Activated T-cell treated with anti-CD3 and anti-CD28 coated beads, Interleukin-2, amount 50 U/mL, for 4 hours (primary cell): ENCODE measurements at regions not wholly inside any gene's neighbourhood (a gene's known extent, or its start where the extent isn't known, plus 50 kb on each side); places are given as distances from the start of the nearest gene placed in this dataset.

Experiments
- ATAC-seq, 2 donors: fragments of 200-7000 bp; cut with Tn5 transposase; one replicate each; pipeline ENCODE4 v1.10.0; 2021
- DNase-seq: peaks from one replicate; pipeline ENCODE4 v3.0.0-alpha.2; 2020
- H3K27me3 Mint-ChIP-seq: one replicate; pipeline ENCODE4 v1.8.0; 2021; ENCODE audit warnings: low read depth, mixed read lengths
- H3K36me3 Mint-ChIP-seq: one replicate; pipeline ENCODE4 v1.8.0; 2022; ENCODE audit warnings: mixed read lengths; ENCODE audit not compliant: insufficient read depth
- H3K4me1 Mint-ChIP-seq: one replicate; pipeline ENCODE4 v1.8.0; 2021; ENCODE audit warnings: low read depth, mixed read lengths
- H3K4me3 Mint-ChIP-seq: one replicate; pipeline ENCODE4 v1.8.0; 2021; ENCODE audit warnings: mild to moderate bottlenecking, moderate library complexity, mixed read lengths
- H3K9me3 Mint-ChIP-seq: one replicate; pipeline ENCODE4 v1.8.0; 2021; ENCODE audit warnings: mixed read lengths

DNA sequence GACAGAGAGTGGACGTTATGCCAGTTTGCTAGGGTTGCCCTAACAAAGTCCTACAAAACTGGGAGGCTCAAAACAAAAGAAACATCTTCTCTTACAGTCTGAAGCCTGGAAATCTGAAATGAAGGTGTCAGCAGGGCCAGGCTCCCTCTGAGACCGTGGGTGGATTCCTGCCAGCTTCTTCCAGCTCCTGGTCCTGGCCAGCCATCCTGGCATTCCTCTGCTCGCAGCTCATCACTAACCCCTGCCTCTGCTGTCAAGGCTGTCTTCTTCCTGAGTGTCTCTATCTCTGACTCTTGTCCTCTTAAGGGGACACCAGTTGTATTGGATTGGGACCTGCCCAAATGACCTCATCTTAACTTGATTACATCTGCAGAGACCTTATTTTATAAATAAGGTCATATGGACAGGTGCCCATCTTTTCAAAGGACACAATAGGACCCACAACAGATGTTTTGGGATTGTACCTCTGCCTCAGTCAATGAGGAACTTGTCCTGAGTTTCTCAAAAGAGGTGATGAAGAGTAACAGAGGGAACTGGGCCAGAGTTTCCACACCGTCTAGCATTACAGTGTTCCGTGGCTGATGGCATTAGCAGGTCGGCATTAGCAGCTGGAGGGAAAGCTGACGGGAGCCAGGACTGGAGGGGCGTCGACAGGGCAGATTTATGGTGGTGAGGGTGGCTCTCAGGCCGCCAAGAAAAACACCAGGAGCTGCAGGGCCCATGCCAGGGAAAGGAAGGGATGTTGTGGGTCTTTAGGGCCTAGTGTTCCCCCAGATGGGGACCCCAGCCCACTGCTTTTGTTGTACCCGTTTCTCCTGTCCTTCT lies 157.3 kb downstream of the TBXT start:
- Mint-ChIP-seq H3K4me3 (no peak overlapping the region), H3K4me1 (peaks cover 2% of the 10 kb centered on the region), H3K9me3 (no peaks in the 10 kb centered on the region), H3K27me3 (peaks cover 53% of the 10 kb centered on the region), H3K36me3 (peaks cover 2% of the 10 kb centered on the region)
- ATAC-seq (no peak), DNase-seq (no peak)

DNA sequence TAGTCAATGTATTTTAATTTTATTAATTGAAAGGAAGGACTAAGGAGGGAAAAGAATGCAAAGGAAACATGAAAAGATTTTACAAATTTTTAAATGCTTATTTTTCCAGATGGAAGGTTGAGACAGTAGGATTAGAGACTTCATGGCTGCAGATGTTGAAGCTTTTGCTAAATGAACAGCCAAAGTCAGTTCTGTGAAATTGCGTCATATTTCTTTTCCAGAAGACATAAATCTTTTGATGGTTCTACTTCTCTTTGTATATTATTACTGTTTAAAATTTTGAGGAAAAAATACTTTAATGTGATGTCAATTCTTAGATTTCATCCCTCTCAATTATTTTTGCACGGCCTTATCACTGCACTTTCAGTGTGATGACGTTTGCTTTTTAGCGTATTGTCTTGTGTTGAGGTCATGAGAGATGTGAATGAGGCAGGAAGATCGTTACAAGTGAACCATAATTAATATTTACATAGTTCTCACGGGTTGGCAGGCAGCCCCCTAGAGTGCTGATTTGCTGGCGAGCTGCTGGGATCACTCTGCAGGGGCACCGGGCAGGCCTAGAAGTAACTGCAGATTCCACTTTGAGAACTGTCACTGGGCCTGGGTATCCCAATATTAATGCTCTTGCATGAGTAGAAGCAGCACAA lies 158.1 kb downstream of the TBXT start:
- H3K36me3 Mint-ChIP-seq = peaks cover 2% of the 10 kb centered on the region
- H3K4me1 Mint-ChIP-seq = peaks cover 2% of the 10 kb centered on the region
- DNase-seq (no peak), ATAC-seq (no peak)
- H3K4me3 Mint-ChIP-seq = no peak overlapping the region
- H3K9me3 Mint-ChIP-seq = no peaks in the 10 kb centered on the region
- H3K27me3 Mint-ChIP-seq = peaks cover 61% of the 10 kb centered on the region

DNA sequence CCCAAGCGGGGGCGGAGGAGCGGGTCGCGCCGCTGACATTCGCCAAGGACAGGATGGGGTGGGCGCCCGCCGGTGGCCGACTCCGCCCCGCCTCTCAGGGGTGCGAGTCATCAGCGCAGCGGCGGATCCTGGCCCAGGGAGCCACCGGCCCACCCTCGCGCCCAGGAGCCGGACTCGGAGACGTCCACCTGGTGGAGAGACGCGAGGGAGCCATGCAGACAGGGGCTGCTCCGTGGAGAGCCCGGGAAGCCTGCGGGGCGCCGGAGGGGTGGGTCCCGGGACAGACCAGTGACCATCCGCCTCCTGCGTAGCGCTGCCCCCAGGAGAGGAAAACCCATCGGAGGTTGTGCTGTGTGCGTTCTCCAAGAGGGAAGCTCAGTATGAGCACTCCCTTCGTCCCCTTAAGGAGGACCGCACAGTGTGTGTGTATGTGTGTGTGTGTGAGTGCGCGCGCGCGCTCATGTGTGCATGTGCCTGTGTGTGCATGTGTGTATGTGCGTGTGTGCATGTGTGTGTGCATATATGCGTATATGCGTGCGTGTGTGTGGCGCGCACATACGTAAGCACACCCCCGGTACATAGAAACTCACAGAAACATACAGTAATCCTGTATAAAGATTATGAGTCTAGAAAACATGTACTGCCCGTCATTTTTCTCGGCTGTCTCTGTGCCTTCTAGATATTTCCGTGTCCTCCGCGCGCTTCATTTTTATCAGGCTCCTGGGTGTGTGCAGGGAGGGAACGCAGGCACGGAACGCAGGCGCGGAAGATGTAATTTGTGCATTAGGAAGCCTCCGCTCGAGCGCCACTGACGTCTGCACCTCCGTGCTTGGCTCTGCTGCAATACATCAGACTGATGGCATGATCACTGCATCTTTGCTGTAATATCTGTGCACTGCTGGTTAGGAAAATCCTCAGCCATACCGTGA lies 158.9 kb downstream of the TBXT start:
- DNase-seq (no peak), ATAC-seq (peak in 1 of 2 donors; percentile 23)
- H3K9me3 Mint-ChIP-seq = no peaks in the 10 kb centered on the region
- H3K36me3 Mint-ChIP-seq = peaks cover 2% of the 10 kb centered on the region
- peaks cover 2% of the 10 kb centered on the region for H3K4me1 Mint-ChIP-seq
- H3K27me3 Mint-ChIP-seq = peaks cover 65% of the 10 kb centered on the region
- no peak overlapping the region for H3K4me3 Mint-ChIP-seq

DNA sequence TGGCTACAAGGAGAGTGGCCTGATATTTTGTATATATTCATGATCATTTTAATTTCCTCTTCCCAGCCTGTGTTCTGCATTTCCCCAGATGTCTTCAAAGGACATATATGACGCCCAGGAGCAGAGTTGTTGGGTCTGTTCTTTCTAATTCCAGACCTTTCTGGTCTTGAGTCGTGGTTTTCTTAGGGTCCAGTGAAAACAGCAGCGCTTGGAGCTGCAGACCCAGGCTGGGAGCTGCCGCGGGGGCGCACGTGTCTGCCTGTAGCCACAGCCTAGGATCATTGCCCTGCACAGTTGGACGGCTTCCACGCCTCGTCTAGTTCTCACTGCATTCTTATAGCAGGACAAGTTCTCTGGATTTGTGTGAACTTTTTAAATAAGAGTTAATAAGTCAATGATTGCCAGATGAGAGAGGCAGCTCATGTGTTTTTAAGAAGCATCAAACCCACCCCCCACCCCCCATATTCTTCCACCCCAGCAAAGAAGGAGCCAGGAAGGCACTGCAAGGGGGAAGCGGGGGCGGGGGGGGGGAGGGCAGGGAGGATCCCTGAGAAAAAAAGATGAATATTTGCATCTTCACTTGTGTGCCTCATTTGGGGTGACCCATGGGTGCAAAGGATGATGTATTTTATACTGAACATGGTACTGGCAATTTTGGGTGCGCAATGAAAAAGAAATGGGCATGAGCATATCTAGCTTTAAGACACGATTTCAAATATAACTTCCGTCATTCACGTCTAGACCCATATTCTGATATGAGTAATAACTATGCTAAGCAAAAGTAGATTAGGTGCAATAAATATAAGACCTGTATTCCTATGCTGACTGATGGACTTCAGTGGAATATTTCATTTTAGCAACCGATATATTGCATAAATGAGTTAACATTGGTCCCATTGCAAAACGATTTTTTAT lies 160.0 kb downstream of the TBXT start:
- Mint-ChIP-seq H3K4me3 (no peak overlapping the region), H3K36me3 (peaks cover 2% of the 10 kb centered on the region), H3K27me3 (peaks cover 75% of the 10 kb centered on the region), H3K9me3 (no peaks in the 10 kb centered on the region), H3K4me1 (peaks cover 2% of the 10 kb centered on the region)
- DNase-seq (no peak), ATAC-seq (no peak)

DNA sequence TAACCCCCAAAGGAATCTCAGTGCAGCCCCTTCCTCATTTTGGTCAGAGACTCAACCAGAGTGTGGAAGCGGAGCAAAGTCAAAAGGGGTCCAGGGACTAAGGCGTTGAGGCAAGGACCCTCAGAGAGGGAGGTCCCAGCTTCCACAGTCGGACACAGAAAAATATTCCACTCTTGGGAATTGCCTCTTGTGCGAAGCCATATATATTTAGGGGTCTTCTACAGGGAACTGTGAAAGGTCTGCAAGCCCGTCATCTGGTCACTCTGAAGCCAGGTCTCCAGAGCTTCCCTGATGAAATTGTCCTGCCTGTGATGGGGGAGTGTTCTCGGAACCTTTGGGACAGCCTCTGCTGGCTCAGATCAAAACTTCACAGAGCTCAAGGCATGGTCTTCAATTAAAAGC lies 160.8 kb downstream of the TBXT start:
- Mint-ChIP-seq H3K4me1 (peaks cover 2% of the 10 kb centered on the region), H3K9me3 (no peaks in the 10 kb centered on the region), H3K4me3 (no peak overlapping the region), H3K36me3 (peaks cover 2% of the 10 kb centered on the region), H3K27me3 (peaks cover 70% of the 10 kb centered on the region)
- ATAC-seq (no peak), DNase-seq (no peak)

DNA sequence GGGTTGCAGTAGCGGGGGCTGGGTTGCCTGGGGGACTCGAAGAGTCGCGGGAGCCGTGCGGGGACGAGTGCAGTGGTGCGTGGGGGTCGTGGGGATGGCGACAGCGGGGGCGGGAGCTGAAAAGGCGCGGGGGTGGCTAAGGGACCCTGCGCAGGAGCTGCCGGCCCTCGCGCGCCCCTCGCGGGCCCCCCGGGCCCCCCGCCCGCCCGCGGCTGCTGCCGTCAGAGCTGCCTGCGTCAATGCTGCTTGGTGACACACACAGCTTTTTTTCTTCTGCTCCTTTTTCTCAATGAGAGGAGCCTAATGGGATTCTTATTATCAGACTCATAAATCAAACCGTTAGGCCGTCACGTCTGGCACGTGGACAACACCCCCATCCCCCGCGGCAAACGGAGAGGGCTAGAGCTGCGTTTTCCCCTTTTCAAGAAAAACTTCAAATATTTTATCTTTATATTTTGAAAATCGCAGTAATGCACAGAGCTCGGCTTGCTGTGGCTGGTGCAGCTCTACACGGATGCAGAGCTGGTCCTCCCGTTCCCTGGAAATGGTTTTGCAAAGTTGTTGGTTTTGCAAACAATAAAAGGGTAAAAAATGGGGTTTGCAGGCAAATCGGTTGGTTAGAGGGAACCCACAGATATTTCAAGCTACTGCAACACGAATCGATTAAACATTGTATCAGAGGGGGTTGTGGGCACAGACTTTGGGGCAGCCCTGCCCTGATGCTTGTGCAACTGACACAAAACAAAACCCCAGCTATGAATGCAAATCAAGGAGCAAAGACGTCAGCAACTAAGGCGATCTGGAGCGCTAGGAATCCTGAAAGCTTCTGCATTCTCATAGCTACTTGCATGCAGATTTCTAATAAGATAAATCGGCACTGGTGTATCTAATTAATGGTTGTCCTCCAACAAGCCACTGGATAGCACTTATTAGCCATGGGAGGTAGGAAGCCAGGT lies 161.4 kb downstream of the TBXT start:
- Mint-ChIP-seq H3K27me3 (peaks cover 68% of the 10 kb centered on the region), H3K4me1 (peaks cover 2% of the 10 kb centered on the region), H3K9me3 (no peaks in the 10 kb centered on the region), H3K4me3 (no peak overlapping the region), H3K36me3 (peaks cover 2% of the 10 kb centered on the region)
- ATAC-seq (no peak), DNase-seq (no peak)

DNA sequence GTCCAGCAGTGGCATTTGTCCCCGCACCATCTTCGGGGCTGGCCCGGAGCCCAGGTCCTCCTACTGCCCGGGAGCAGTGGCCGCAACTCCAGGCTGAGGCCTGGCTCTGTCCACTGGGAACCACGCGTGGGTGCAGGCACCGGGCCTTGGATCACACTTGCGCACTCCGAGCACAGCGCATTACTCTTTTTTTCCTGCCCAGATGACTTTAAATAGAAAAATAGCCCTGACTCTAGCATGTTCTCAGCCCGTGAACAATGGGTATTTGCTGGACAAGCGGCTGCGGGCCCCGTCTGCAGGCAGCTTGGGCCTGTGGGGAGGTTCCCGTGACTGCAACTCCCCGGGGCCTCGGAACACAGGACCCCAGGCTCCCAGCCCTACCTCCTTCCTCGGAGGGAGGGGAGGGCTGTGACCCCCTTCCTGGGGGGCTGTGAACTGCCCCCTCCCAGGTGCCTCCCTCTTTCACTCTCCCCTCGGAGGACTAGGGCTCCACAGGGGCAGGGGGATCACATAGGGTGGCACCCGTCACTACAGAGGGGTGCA lies 162.2 kb downstream of the TBXT start:
- peaks cover 65% of the 10 kb centered on the region for H3K27me3 Mint-ChIP-seq
- ATAC-seq (no peak), DNase-seq (no peak)
- peaks cover 2% of the 10 kb centered on the region for H3K36me3 Mint-ChIP-seq
- no peak overlapping the region for H3K4me3 Mint-ChIP-seq
- no peaks in the 10 kb centered on the region for H3K9me3 Mint-ChIP-seq
- H3K4me1 Mint-ChIP-seq = peaks cover 2% of the 10 kb centered on the region

DNA sequence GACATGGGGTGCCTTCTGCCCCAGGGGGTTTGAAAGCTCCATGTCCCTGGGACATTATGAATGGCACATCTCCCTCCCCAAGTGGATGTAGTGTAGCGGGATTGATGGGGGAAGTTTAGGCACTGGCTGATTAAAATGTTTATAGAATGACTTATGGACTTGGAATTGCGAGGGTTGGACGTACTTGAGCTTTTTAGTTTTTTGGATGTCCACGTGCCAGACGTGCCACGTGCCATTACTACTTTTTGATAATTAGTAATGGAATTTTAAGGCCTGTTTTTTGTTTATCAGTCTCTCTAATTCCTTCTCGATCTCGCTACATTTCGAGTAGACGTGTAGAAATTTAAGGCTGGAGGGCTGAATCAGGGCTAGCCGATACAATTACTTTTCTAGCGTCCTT lies 162.8 kb downstream of the TBXT start:
- H3K27me3 Mint-ChIP-seq = peaks cover 61% of the 10 kb centered on the region
- ATAC-seq = no peak
- peaks cover 2% of the 10 kb centered on the region for H3K36me3 Mint-ChIP-seq
- no peak for DNase-seq
- H3K9me3 Mint-ChIP-seq = no peaks in the 10 kb centered on the region
- no peak overlapping the region for H3K4me3 Mint-ChIP-seq
- H3K4me1 Mint-ChIP-seq = peaks cover 2% of the 10 kb centered on the region

DNA sequence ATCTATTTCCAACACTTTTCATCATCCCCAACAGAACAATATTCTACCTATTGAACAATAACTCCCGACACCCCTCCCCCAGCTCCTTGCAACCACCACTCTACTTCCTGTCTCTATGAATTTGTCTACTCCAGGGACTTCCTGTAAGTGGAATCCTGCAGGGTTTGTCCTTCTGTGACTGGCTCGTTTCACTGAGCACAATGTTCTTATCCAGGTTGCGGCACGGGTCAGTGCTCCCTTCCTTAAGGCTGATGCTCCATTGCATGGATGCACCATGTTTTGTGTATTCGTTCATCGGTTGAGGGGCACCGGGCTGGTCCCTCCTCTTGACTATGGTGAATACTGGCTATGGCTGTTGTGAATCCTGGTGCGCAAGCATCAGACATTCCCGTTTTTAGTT lies 163.2 kb downstream of the TBXT start:
- peaks cover 57% of the 10 kb centered on the region for H3K27me3 Mint-ChIP-seq
- H3K36me3 Mint-ChIP-seq = peaks cover 2% of the 10 kb centered on the region
- H3K9me3 Mint-ChIP-seq = no peaks in the 10 kb centered on the region
- DNase-seq (no peak), ATAC-seq (no peak)
- H3K4me3 Mint-ChIP-seq = no peak overlapping the region
- H3K4me1 Mint-ChIP-seq = peaks cover 2% of the 10 kb centered on the region

DNA sequence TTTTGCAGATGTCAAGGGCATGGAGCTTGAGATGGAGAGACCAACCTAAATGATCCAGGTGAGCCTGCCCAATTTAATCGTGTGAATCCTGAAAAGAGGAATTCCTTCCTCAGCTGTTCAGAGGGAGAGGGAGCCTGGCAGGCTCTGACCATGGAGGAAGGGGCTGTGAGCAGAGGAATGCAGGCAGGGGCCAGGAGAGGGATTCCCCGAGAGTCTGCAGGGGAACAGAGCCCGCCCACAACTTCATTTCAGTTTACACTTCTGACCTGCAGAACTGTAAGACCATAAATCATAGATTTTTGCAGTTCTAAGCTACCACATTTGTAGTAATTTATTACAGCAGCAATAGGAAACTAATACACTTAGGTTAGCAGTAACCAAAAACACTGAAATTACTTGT lies 164.1 kb downstream of the TBXT start:
- peaks cover 2% of the 10 kb centered on the region for H3K4me1 Mint-ChIP-seq
- DNase-seq = no peak
- peaks cover 2% of the 10 kb centered on the region for H3K36me3 Mint-ChIP-seq
- no peak for ATAC-seq
- no peak overlapping the region for H3K4me3 Mint-ChIP-seq
- H3K27me3 Mint-ChIP-seq = peaks cover 50% of the 10 kb centered on the region
- H3K9me3 Mint-ChIP-seq = no peaks in the 10 kb centered on the region

DNA sequence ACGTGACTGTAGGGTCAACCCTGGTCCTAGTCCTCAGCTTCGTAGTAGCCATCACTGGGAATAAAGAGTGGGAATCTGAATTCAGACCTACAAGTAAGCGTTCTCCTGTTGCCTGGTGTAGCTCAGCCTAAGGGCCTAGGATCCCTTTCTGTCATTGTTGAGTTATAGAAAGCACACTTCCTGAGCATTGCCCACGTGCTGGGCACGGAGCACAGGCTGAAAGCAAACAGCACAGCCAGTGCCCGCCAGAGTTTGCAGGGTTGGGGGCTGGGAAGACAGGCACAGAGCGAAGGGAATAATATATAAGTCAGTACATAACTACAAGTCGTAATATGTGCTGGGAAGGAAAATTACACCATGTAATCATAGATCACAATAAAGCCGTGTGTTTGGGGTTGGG lies 166.3 kb downstream of the TBXT start:
- no peak for DNase-seq
- ATAC-seq = no peak
- no peaks in the 10 kb centered on the region for H3K36me3 Mint-ChIP-seq
- no peaks in the 10 kb centered on the region for H3K9me3 Mint-ChIP-seq
- H3K27me3 Mint-ChIP-seq = peaks cover 32% of the 10 kb centered on the region
- no peak overlapping the region for H3K4me3 Mint-ChIP-seq
- no peaks in the 10 kb centered on the region for H3K4me1 Mint-ChIP-seq

DNA sequence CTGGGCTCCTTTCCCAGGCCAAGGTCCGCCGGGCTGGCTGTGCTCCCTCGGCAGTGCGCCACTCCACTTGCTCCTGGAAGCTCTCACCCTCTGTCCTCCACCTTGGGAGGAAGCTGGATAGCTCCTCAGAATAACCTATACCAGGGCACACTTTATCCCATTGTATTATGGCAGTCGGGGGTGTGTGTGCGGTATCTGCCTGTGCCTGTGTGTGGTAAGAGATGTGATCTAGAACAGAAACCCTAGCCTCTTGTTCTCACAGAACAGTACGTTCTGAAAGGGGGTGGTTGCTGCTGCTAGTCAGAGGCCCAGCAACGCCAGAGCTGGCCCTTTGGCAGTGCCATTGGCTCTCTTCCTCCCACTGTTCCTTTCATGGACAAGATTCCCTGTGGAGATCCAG lies 168.4 kb downstream of the TBXT start:
- no peak for ATAC-seq
- peaks cover 20% of the 10 kb centered on the region for H3K27me3 Mint-ChIP-seq
- H3K9me3 Mint-ChIP-seq = no peaks in the 10 kb centered on the region
- H3K36me3 Mint-ChIP-seq = no peaks in the 10 kb centered on the region
- no peaks in the 10 kb centered on the region for H3K4me1 Mint-ChIP-seq
- H3K4me3 Mint-ChIP-seq = no peak overlapping the region
- no peak for DNase-seq

DNA sequence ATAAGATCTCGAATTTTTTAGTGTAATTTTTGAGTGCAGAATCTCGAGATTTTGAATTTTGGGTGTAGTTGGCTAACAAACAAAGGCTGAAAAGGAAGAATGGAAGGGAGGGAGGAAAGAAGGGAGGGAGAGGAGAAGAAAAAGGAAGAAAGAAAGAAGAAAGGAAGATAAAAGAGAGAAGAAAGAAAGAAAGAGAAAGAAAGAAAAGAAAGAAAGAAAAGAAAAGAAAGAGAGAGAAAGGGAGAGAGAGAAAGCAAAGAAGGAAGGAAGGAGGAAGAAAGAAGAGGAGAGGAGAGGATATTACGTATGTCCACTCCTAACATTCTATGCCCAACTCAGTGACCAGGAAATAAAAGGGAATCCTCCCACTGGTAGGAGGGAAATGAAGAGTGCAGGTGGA lies 169.6 kb downstream of the TBXT start:
- no peaks in the 10 kb centered on the region for H3K9me3 Mint-ChIP-seq
- H3K4me3 Mint-ChIP-seq = no peak overlapping the region
- peaks cover 13% of the 10 kb centered on the region for H3K27me3 Mint-ChIP-seq
- H3K4me1 Mint-ChIP-seq = no peaks in the 10 kb centered on the region
- ATAC-seq (no peak), DNase-seq (no peak)
- no peaks in the 10 kb centered on the region for H3K36me3 Mint-ChIP-seq
